ENCODE measurements at regions not wholly inside any gene's neighbourhood (a gene's known extent, or its start where the extent isn't known, plus 50 kb on each side); places are given as distances from the start of the nearest gene placed in this dataset.

DNA sequence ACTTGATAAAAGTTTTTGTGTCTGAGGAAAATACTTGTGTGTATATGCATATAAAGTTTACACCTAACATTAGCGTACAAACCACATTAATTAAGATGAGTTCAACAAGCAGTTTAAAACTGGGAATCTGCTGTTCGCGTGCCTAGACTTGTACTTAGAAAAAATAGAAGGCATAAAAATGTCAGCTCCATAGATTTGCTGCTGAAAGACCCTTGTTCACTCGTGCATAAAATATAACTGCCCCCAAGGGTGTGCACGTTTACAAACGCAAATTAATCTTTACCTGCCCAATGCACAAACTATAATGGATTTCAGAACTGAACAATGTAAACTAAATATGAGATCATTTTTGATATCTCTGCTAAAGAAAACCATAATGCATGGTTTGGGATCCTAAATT lies 392.3 kb upstream of the ADGRL2 start:
- H3K27ac ChIP-seq (replicated peaks) = no peak overlapping the region
- TF ChIP-seq, protein P1, sequence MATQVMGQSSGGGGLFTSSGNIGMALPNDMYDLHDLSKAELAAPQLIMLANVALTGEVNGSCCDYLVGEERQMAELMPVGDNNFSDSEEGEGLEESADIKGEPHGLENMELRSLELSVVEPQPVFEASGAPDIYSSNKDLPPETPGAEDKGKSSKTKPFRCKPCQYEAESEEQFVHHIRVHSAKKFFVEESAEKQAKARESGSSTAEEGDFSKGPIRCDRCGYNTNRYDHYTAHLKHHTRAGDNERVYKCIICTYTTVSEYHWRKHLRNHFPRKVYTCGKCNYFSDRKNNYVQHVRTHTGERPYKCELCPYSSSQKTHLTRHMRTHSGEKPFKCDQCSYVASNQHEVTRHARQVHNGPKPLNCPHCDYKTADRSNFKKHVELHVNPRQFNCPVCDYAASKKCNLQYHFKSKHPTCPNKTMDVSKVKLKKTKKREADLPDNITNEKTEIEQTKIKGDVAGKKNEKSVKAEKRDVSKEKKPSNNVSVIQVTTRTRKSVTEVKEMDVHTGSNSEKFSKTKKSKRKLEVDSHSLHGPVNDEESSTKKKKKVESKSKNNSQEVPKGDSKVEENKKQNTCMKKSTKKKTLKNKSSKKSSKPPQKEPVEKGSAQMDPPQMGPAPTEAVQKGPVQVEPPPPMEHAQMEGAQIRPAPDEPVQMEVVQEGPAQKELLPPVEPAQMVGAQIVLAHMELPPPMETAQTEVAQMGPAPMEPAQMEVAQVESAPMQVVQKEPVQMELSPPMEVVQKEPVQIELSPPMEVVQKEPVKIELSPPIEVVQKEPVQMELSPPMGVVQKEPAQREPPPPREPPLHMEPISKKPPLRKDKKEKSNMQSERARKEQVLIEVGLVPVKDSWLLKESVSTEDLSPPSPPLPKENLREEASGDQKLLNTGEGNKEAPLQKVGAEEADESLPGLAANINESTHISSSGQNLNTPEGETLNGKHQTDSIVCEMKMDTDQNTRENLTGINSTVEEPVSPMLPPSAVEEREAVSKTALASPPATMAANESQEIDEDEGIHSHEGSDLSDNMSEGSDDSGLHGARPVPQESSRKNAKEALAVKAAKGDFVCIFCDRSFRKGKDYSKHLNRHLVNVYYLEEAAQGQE (IDR thresholded peaks at IDR 0.05; ENCODE audit: insufficient replicate concordance, low read depth) = no peak
- TF ChIP-seq, protein P2, sequence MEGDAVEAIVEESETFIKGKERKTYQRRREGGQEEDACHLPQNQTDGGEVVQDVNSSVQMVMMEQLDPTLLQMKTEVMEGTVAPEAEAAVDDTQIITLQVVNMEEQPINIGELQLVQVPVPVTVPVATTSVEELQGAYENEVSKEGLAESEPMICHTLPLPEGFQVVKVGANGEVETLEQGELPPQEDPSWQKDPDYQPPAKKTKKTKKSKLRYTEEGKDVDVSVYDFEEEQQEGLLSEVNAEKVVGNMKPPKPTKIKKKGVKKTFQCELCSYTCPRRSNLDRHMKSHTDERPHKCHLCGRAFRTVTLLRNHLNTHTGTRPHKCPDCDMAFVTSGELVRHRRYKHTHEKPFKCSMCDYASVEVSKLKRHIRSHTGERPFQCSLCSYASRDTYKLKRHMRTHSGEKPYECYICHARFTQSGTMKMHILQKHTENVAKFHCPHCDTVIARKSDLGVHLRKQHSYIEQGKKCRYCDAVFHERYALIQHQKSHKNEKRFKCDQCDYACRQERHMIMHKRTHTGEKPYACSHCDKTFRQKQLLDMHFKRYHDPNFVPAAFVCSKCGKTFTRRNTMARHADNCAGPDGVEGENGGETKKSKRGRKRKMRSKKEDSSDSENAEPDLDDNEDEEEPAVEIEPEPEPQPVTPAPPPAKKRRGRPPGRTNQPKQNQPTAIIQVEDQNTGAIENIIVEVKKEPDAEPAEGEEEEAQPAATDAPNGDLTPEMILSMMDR (IDR thresholded peaks at IDR 0.05; ENCODE audit: insufficient read depth, low read length) = no peak
- no peak for TF ChIP-seq POLR2AphosphoS5 (IDR thresholded peaks at IDR 0.05; ENCODE audit: low read depth)
- no peak for TF ChIP-seq SPI1 (IDR thresholded peaks at IDR 0.05; ENCODE audit: borderline replicate concordance, low read depth)
- TF ChIP-seq GABPA (IDR thresholded peaks at IDR 0.05; ENCODE audit: low read depth) = no peak

DNA sequence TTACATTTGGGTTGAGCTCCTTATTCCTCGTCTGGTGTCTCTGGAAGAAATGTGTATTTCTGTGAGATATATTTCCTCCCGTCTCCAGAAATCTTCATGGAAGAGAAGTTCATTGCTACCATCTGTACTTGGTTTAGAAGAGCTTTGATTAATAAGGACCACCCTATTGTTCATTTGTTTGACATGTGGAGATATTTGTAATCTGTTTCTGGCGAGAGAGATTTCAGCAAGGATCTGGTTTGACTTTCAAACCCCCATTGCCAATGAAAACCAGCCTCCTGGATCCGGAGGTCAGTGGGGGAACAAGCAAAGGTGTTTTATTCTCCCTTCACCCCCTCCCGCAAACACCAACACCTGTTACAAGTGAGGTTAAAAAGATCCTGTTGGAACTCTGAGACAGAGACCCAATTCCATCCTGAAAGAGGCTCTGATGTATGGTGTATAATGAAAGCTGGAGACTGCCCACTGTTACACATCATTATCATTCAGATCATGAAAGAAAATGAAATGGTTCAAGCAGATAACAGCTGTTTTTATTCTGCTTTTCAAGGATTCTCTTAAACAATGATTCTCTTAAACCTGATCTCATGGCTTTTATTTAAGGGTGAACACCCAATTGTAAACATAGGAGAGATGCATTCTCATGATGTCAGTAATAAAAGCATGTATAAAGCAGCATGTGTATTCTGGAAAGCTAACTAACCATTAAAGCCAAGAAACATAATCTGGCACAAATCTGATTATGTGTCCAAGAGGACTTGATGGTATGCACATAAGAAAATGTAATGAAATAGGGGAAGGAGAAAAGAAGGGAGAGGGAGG lies 393.5 kb upstream of the ADGRL2 start:
- H3K27ac ChIP-seq (replicated peaks) = no peak overlapping the region
- DNase-seq (ENCODE audit: low read depth in 1 of 2, low spot score in 1 of 2) = no peak
- H3K27me3 ChIP-seq (ENCODE audit: insufficient read depth, poor library complexity, severe bottlenecking) = no peaks in the 10 kb centered on the region
- TF ChIP-seq, protein P1 (IDR thresholded peaks at IDR 0.05; ENCODE audit: insufficient replicate concordance, low read depth) = no peak
- TF ChIP-seq, protein P2 (IDR thresholded peaks at IDR 0.05; ENCODE audit: insufficient read depth, low read length) = no peak
- no peak overlapping the region for H3K4me3 ChIP-seq (replicated peaks; ENCODE audit: insufficient read depth, low read length)

More for the DNA sequence above, 392.3 kb upstream of the ADGRL2 start:
- no peak overlapping the region for H3K4me3 ChIP-seq (replicated peaks; ENCODE audit: insufficient read depth, low read length)
- no peak for DNase-seq (ENCODE audit: low read depth in 1 of 2, low spot score in 1 of 2)
- H3K27me3 ChIP-seq (ENCODE audit: insufficient read depth, poor library complexity, severe bottlenecking) = no peaks in the 10 kb centered on the region

DNA sequence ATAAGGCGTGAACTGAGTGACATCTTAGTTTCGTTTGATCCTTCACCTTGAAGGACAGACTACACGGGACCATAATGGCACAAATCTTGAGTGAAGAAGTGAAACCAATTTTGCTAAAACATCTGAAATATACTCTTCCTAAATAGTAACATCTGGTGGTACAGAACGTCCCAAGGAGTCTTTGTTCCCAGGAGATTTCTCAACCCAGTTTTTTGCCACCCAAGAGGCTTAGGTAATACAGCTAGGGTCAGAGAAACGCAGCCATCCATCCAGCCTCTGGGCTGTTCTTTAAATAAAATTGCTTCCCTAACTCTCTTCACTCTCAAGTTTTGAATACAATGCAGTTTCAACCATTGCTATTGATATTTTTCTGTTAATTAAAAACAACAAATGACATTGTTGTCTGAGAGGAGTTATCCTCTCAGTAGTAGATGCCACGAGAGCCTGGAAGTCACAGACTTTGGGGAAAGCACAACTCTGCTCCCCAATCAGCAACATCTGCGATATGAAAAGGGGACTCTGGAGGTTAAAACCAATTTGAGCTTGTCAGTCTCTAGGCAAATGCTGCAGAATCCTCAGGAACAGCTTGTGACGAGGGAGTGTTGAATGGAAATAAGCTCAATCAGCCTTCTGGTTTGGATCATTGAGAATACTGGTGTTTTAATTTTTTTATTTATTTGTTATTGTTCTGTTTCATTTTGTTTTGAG lies 394.3 kb upstream of the ADGRL2 start:
- DNase-seq (ENCODE audit: low read depth in 1 of 2, low spot score in 1 of 2) = no peak
- H3K27ac ChIP-seq (replicated peaks) = no peak overlapping the region
- TF ChIP-seq, protein P2 (IDR thresholded peaks at IDR 0.05; ENCODE audit: insufficient read depth, low read length) = no peak
- TF ChIP-seq POLR2AphosphoS5 (IDR thresholded peaks at IDR 0.05; ENCODE audit: low read depth) (no peak), SPI1 (IDR thresholded peaks at IDR 0.05; ENCODE audit: borderline replicate concordance, low read depth) (no peak), GABPA (IDR thresholded peaks at IDR 0.05; ENCODE audit: low read depth) (no peak)
- TF ChIP-seq, protein P1 (IDR thresholded peaks at IDR 0.05; ENCODE audit: insufficient replicate concordance, low read depth) = no peak

More for the DNA sequence above, 394.3 kb upstream of the ADGRL2 start:
- Histone ChIP-seq H3K4me3 (replicated peaks; ENCODE audit: insufficient read depth, low read length) (no peak overlapping the region), H3K27me3 (ENCODE audit: insufficient read depth, poor library complexity, severe bottlenecking) (no peaks in the 10 kb centered on the region)
